ENCODE measurements at regions not wholly inside any gene's neighbourhood (a gene's known extent, or its start where the extent isn't known, plus 50 kb on each side); places are given as distances from the start of the nearest gene placed in this dataset.

DNA sequence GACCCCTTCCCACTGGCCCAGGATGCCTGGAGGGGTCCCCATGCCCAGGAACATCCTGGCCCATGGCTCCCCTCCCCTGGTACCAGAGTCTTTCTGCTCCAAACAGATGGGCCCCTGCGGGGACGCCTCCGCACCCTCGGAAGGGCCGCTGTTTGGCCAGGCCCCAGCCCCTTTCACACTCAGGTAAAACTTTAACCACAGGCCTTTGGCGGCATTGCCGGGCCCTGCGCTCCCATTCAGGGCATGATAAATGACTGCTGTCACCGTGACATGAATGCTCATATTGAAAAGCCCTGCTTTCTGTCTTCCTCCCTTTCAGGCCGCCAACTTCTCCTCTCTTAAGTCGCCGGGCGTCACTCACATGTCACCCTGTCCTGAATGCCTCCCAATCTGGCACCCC lies 141.5 kb upstream of the TOP1 start (continued):
- TF ChIP-seq ZNF546 (CRISPR knock-in tag; conservative IDR thresholded peaks at IDR 0.05) = no peak
- TF ChIP-seq NKX3-1 (CRISPR knock-in tag; IDR thresholded peaks at IDR 0.05) = no peak
- no peak for TF ChIP-seq YEATS2 (CRISPR knock-in tag; IDR thresholded peaks at IDR 0.05; ENCODE audit: borderline replicate concordance)
- TF ChIP-seq ZNF644 (CRISPR knock-in tag; IDR thresholded peaks at IDR 0.05; ENCODE audit: low read depth) = 0 out of 2 replicates have a peak, but pooled peaks have one; percentile 21
- TF ChIP-seq AHR (CRISPR knock-in tag; IDR thresholded peaks at IDR 0.05) = no peak
- TF ChIP-seq, protein P1, sequence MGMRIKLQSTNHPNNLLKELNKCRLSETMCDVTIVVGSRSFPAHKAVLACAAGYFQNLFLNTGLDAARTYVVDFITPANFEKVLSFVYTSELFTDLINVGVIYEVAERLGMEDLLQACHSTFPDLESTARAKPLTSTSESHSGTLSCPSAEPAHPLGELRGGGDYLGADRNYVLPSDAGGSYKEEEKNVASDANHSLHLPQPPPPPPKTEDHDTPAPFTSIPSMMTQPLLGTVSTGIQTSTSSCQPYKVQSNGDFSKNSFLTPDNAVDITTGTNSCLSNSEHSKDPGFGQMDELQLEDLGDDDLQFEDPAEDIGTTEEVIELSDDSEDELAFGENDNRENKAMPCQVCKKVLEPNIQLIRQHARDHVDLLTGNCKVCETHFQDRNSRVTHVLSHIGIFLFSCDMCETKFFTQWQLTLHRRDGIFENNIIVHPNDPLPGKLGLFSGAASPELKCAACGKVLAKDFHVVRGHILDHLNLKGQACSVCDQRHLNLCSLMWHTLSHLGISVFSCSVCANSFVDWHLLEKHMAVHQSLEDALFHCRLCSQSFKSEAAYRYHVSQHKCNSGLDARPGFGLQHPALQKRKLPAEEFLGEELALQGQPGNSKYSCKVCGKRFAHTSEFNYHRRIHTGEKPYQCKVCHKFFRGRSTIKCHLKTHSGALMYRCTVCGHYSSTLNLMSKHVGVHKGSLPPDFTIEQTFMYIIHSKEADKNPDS (CRISPR knock-in tag; IDR thresholded peaks at IDR 0.05) = no peak
- TF ChIP-seq NR1H2 (CRISPR knock-in tag; IDR thresholded peaks at IDR 0.05; ENCODE audit: borderline replicate concordance, low read depth) = no peak
- TF ChIP-seq, protein P2, sequence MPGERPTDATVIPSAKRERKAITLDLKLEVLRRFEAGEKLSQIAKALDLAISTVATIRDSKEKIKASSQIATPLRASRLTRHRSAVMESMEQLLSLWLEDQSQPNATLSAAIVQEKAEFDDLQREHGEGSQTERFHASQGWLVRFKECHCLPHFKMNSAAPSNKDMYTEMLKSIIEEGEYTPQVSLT (CRISPR knock-in tag; IDR thresholded peaks at IDR 0.05; ENCODE audit: borderline replicate concordance, low read depth) = no peak
- TF ChIP-seq PLRG1 (conservative IDR thresholded peaks at IDR 0.05) = no peak
- TF ChIP-seq, protein P3, sequence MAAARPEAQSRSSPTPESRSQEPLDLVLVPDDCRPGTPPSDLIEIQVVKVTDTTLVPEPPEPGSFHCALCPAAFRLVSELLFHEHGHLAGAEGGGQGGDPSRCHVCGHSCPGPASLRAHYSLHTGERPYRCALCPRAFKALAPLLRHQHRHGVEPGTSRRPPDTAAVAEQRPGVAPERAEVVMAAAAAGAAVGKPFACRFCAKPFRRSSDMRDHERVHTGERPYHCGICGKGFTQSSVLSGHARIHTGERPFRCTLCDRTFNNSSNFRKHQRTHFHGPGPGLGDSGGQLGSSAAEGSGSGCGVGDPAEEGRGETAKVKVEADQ (CRISPR knock-in tag; IDR thresholded peaks at IDR 0.05; ENCODE audit: borderline replicate concordance) = no peak
- no peak for TF ChIP-seq ZEB1 (IDR thresholded peaks at IDR 0.05; ENCODE audit: insufficient replicate concordance, low read depth)
- no peak for TF ChIP-seq HCFC1 (IDR thresholded peaks at IDR 0.05; ENCODE audit: low read depth, low read length)
- TF ChIP-seq, protein P4, sequence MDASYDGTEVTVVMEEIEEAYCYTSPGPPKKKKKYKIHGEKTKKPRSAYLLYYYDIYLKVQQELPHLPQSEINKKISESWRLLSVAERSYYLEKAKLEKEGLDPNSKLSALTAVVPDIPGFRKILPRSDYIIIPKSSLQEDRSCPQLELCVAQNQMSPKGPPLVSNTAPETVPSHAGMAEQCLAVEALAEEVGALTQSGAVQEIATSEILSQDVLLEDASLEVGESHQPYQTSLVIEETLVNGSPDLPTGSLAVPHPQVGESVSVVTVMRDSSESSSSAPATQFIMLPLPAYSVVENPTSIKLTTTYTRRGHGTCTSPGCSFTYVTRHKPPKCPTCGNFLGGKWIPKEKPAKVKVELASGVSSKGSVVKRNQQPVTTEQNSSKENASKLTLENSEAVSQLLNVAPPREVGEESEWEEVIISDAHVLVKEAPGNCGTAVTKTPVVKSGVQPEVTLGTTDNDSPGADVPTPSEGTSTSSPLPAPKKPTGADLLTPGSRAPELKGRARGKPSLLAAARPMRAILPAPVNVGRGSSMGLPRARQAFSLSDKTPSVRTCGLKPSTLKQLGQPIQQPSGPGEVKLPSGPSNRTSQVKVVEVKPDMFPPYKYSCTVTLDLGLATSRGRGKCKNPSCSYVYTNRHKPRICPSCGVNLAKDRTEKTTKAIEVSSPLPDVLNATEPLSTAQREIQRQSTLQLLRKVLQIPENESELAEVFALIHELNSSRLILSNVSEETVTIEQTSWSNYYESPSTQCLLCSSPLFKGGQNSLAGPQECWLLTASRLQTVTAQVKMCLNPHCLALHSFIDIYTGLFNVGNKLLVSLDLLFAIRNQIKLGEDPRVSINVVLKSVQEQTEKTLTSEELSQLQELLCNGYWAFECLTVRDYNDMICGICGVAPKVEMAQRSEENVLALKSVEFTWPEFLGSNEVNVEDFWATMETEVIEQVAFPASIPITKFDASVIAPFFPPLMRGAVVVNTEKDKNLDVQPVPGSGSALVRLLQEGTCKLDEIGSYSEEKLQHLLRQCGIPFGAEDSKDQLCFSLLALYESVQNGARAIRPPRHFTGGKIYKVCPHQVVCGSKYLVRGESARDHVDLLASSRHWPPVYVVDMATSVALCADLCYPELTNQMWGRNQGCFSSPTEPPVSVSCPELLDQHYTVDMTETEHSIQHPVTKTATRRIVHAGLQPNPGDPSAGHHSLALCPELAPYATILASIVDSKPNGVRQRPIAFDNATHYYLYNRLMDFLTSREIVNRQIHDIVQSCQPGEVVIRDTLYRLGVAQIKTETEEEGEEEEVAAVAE (CRISPR knock-in tag; IDR thresholded peaks at IDR 0.05; ENCODE audit: borderline replicate concordance) = no peak
- TF ChIP-seq ZFP90 (CRISPR knock-in tag; IDR thresholded peaks at IDR 0.05; ENCODE audit: borderline replicate concordance) = 0 out of 2 replicates have a peak, but pooled peaks have one; percentile 64
- no peak for TF ChIP-seq ZMYM2 (CRISPR knock-in tag; IDR thresholded peaks at IDR 0.05)
- TF ChIP-seq SMARCE1 (IDR thresholded peaks at IDR 0.05; ENCODE audit: borderline replicate concordance) = no peak
- no peak for TF ChIP-seq EEA1 (CRISPR knock-in tag; IDR thresholded peaks at IDR 0.05; ENCODE audit: borderline replicate concordance)
- TF ChIP-seq, protein P5, sequence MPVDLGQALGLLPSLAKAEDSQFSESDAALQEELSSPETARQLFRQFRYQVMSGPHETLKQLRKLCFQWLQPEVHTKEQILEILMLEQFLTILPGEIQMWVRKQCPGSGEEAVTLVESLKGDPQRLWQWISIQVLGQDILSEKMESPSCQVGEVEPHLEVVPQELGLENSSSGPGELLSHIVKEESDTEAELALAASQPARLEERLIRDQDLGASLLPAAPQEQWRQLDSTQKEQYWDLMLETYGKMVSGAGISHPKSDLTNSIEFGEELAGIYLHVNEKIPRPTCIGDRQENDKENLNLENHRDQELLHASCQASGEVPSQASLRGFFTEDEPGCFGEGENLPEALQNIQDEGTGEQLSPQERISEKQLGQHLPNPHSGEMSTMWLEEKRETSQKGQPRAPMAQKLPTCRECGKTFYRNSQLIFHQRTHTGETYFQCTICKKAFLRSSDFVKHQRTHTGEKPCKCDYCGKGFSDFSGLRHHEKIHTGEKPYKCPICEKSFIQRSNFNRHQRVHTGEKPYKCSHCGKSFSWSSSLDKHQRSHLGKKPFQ (CRISPR knock-in tag; IDR thresholded peaks at IDR 0.05; ENCODE audit: insufficient replicate concordance) = no peak
- no peak for TF ChIP-seq ZNF143 (CRISPR knock-in tag; IDR thresholded peaks at IDR 0.05)
- no peak for TF ChIP-seq ELF4 (CRISPR knock-in tag; IDR thresholded peaks at IDR 0.05; ENCODE audit: borderline replicate concordance)
- TF ChIP-seq SMYD3 (CRISPR knock-in tag; IDR thresholded peaks at IDR 0.05) = no peak
- TF ChIP-seq MYNN (CRISPR knock-in tag; IDR thresholded peaks at IDR 0.05; ENCODE audit: low read depth) = no peak
- no peak for TF ChIP-seq ZBTB21 (CRISPR knock-in tag; IDR thresholded peaks at IDR 0.05)
